HEK293T (cell line): ENCODE measurements at regions not wholly inside any gene's neighbourhood (a gene's known extent, or its start where the extent isn't known, plus 50 kb on each side); places are given as distances from the start of the nearest gene placed in this dataset.

Source experiments
- FOXA1 ChIP-seq: fragments of 450-650 bp; IDR thresholded peaks from 2 replicates; pipeline ENCODE4 v1.6.1; 2016; ENCODE audit warnings: mild to moderate bottlenecking
- FOXM1 ChIP-seq: fragments of 450-650 bp; IDR thresholded peaks from 2 replicates; pipeline ENCODE4 v1.6.1; 2017; ENCODE audit warnings: mild to moderate bottlenecking, borderline replicate concordance
- SUZ12 ChIP-seq: fragments of 450-650 bp; IDR thresholded peaks from 2 replicates; pipeline ENCODE4 v1.6.1; 2016; ENCODE audit warnings: mild to moderate bottlenecking
- TF ChIP-seq, protein P1 (sequence below): fragments of 450-650 bp; IDR thresholded peaks from 2 replicates; pipeline ENCODE4 v1.6.1; 2016

GRCh38 chr5:87867281-87867680 is 401.4 kb downstream of the TMEM161B start:
- TF ChIP-seq SUZ12 (no peak), FOXM1 (no peak), FOXA1 (no peak)
- TF ChIP-seq, protein P1, sequence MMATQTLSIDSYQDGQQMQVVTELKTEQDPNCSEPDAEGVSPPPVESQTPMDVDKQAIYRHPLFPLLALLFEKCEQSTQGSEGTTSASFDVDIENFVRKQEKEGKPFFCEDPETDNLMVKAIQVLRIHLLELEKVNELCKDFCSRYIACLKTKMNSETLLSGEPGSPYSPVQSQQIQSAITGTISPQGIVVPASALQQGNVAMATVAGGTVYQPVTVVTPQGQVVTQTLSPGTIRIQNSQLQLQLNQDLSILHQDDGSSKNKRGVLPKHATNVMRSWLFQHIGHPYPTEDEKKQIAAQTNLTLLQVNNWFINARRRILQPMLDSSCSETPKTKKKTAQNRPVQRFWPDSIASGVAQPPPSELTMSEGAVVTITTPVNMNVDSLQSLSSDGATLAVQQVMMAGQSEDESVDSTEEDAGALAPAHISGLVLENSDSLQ: no peak
